Trophoblast cell (in vitro differentiated cells and primary cell): ENCODE measurements at regions not wholly inside any gene's neighbourhood (a gene's known extent, or its start where the extent isn't known, plus 50 kb on each side); places are given as distances from the start of the nearest gene placed in this dataset.
A peak's percentile ranks its signal among the peaks of the same experiment; 100 is the strongest.

Experiments
- DNase-seq, 2 donors: peaks; one replicate each; pipeline ENCODE4 v3.0.0-alpha.2; 2016
- H2AFZ ChIP-seq: 2 replicates; pipeline ENCODE4 v1.6.1; 2013; ENCODE audit warnings: low read length, moderate library complexity, mild to moderate bottlenecking; ENCODE audit not compliant: insufficient read depth, poor library complexity
- H2AK5ac ChIP-seq: 2 replicates; pipeline ENCODE4 v1.6.1; 2013; ENCODE audit warnings: mild to moderate bottlenecking, low read length
- H2BK120ac ChIP-seq: 2 replicates; pipeline ENCODE4 v1.6.1; 2013; ENCODE audit warnings: low read length, mild to moderate bottlenecking, moderate library complexity; ENCODE audit not compliant: insufficient read depth, poor library complexity
- H2BK12ac ChIP-seq: 2 replicates; pipeline ENCODE4 v1.6.1; 2013; ENCODE audit warnings: mild to moderate bottlenecking, low read length, moderate library complexity
- H2BK5ac ChIP-seq: 2 replicates; pipeline ENCODE4 v1.6.1; 2013; ENCODE audit warnings: low read length, low read depth, moderate library complexity, mild to moderate bottlenecking; ENCODE audit not compliant: poor library complexity
- H3K14ac ChIP-seq: 2 replicates; pipeline ENCODE4 v1.6.1; 2013; ENCODE audit warnings: mild to moderate bottlenecking, low read length
- H3K18ac ChIP-seq: 2 replicates; pipeline ENCODE4 v1.6.1; 2013; ENCODE audit warnings: mild to moderate bottlenecking, low read length
- H3K23ac ChIP-seq: 2 replicates; pipeline ENCODE4 v1.6.1; 2013; ENCODE audit warnings: low read length
- H3K27ac ChIP-seq: 2 replicates; pipeline ENCODE4 v1.5.1; 2013; ENCODE audit warnings: low read depth, mild to moderate bottlenecking, inconsistent platforms, low read length, moderate library complexity
- H3K27me3 ChIP-seq: 2 replicates; pipeline ENCODE4 v1.6.1; 2013; ENCODE audit warnings: inconsistent platforms, mild to moderate bottlenecking, low read length, moderate library complexity; ENCODE audit not compliant: insufficient read depth
- H3K36me3 ChIP-seq, 2 experiments: 1 replicate in 1 of 2; 2 replicates in 1 of 2; pipeline ENCODE4 v1.6.1; 2013; ENCODE audit warnings: low read length in 2 of 2, mild to moderate bottlenecking in 2 of 2, moderate library complexity in 1 of 2; ENCODE audit not compliant: insufficient read depth in 2 of 2, control insufficient read depth in 1 of 2
- H3K4ac ChIP-seq: 2 replicates; pipeline ENCODE4 v1.6.1; 2013; ENCODE audit warnings: low read depth, mild to moderate bottlenecking, low read length, moderate library complexity
- H3K4me1 ChIP-seq, 2 experiments: 1 replicate in 1 of 2; 2 replicates in 1 of 2; pipeline ENCODE4 v1.6.1; 2013; ENCODE audit warnings: low read length in 2 of 2, mild to moderate bottlenecking in 2 of 2, moderate library complexity in 1 of 2; ENCODE audit not compliant: insufficient read depth in 2 of 2, control insufficient read depth in 1 of 2
- H3K4me2 ChIP-seq: 2 replicates; pipeline ENCODE4 v1.6.1; 2013; ENCODE audit warnings: inconsistent platforms, mild to moderate bottlenecking, low read length, moderate library complexity
- H3K4me3 ChIP-seq: 2 replicates; pipeline ENCODE4 v1.5.1; 2013; ENCODE audit warnings: mild to moderate bottlenecking, low read depth, low read length, inconsistent platforms
- H3K79me1 ChIP-seq: one replicate; pipeline ENCODE4 v1.6.1; 2013; ENCODE audit warnings: low read length
- H3K79me2 ChIP-seq: 2 replicates; pipeline ENCODE4 v1.6.1; 2013; ENCODE audit warnings: low read length, mild to moderate bottlenecking; ENCODE audit not compliant: control insufficient read depth, insufficient read depth, poor library complexity
- H3K9ac ChIP-seq: 2 replicates; pipeline ENCODE4 v1.6.1; 2013; ENCODE audit warnings: mild to moderate bottlenecking, low read length
- H3K9me3 ChIP-seq: 2 replicates; pipeline ENCODE4 v1.6.1; 2013; ENCODE audit warnings: low read depth, mild to moderate bottlenecking, control low read depth, inconsistent platforms, low read length; ENCODE audit not compliant: insufficient read depth
- H4K12ac ChIP-seq: 2 replicates; pipeline ENCODE4 v1.6.1; 2013; ENCODE audit warnings: low read depth, mild to moderate bottlenecking, low read length, moderate library complexity
- H4K8ac ChIP-seq: 2 replicates; pipeline ENCODE4 v1.6.1; 2013; ENCODE audit warnings: low read depth, mild to moderate bottlenecking, low read length, moderate library complexity
- H4K91ac ChIP-seq: one replicate; pipeline ENCODE4 v1.6.1; 2013; ENCODE audit warnings: low read depth, mild to moderate bottlenecking, low read length, moderate library complexity
- WGBS: extraction: QIAGEN DNeasy Blood & Tissue Kit; methylation state at CpG from one replicate; pipeline ENCODE4 v1.1.7; 2013; ENCODE audit warnings: missing lambda C conversion rate; ENCODE audit not compliant: insufficient read length, insufficient coverage; ENCODE audit errors: extremely low coverage; 5-methylcytosine and 5-hydroxymethylcytosine counted together

- Histone ChIP-seq H2AFZ (no peak overlapping the region), H4K12ac (no peak overlapping the region), H3K23ac (no peak overlapping the region), H3K9me3 (no peaks in the 10 kb centered on the region), H3K4me1 (no peaks in the 10 kb centered on the region), H3K14ac (no peak overlapping the region), H3K27me3 (no peaks in the 10 kb centered on the region), H3K79me1 (no peaks in the 10 kb centered on the region), H3K79me2 (no peaks in the 10 kb centered on the region), H3K9ac (no peak overlapping the region), H2AK5ac (no peak overlapping the region), H3K27ac (no peak overlapping the region), H3K36me3 (peaks cover 3 to 11% of the 10 kb centered on the region in 2 experiments), H4K91ac (no peak overlapping the region), H3K4ac (no peak overlapping the region), H2BK120ac (no peak overlapping the region), H4K8ac (no peak overlapping the region), H2BK12ac (no peak overlapping the region), H3K4me3 (no peak overlapping the region), H2BK5ac (no peak overlapping the region), H3K18ac (no peak overlapping the region), H3K4me2 (no peak overlapping the region)
- no CpG with 5 or more reads among the region's 4 CpGs for WGBS
- peak; percentile 22 to 85 for DNase-seq
Observed at GRCh38 chr4:3346146-3346545, 53.3 kb downstream of the RGS12 start.

- H3K4me3 ChIP-seq, result no peak overlapping the region
- no peaks in the 10 kb centered on the region for H3K4me1 ChIP-seq
- H4K8ac ChIP-seq, result no peak overlapping the region
- no peaks in the 10 kb centered on the region for H3K9me3 ChIP-seq
- H2BK12ac ChIP-seq, result no peak overlapping the region
- H3K18ac ChIP-seq, result no peak overlapping the region
- H3K23ac ChIP-seq, result no peak overlapping the region
- no peaks in the 10 kb centered on the region for H3K79me2 ChIP-seq
- no peak for DNase-seq
- H4K12ac ChIP-seq, result no peak overlapping the region
- no peak overlapping the region for H3K14ac ChIP-seq
- no CpG with 5 or more reads among the region's 4 CpGs for WGBS
- H2BK120ac ChIP-seq, result no peak overlapping the region
- H3K27ac ChIP-seq, result no peak overlapping the region
- H3K4me2 ChIP-seq, result no peak overlapping the region
- peaks cover 3 to 11% of the 10 kb centered on the region in 2 experiments for H3K36me3 ChIP-seq
- H3K4ac ChIP-seq, result no peak overlapping the region
- H3K9ac ChIP-seq, result no peak overlapping the region
- H2AFZ ChIP-seq, result no peak overlapping the region
- H3K27me3 ChIP-seq, result no peaks in the 10 kb centered on the region
- no peak overlapping the region for H2AK5ac ChIP-seq
- H2BK5ac ChIP-seq, result no peak overlapping the region
- no peak overlapping the region for H4K91ac ChIP-seq
- no peaks in the 10 kb centered on the region for H3K79me1 ChIP-seq
Observed at GRCh38 chr4:3347871-3348270, 55.0 kb downstream of the RGS12 start.

- H3K23ac ChIP-seq, result no peak overlapping the region
- H2AFZ ChIP-seq, result no peak overlapping the region
- no peak overlapping the region for H3K27ac ChIP-seq
- H4K8ac ChIP-seq, result no peak overlapping the region
- no peaks in the 10 kb centered on the region for H3K79me2 ChIP-seq
- H3K9me3 ChIP-seq, result no peaks in the 10 kb centered on the region
- H2BK5ac ChIP-seq, result no peak overlapping the region
- H3K4me1 ChIP-seq, result no peaks in the 10 kb centered on the region
- no peak overlapping the region for H4K12ac ChIP-seq
- no peak overlapping the region for H2BK12ac ChIP-seq
- no peak overlapping the region for H2AK5ac ChIP-seq
- H3K27me3 ChIP-seq, result no peaks in the 10 kb centered on the region
- no peak overlapping the region for H3K18ac ChIP-seq
- no peak for DNase-seq
- no peaks in the 10 kb centered on the region for H3K79me1 ChIP-seq
- no peak overlapping the region for H3K4ac ChIP-seq
- no peak overlapping the region for H3K9ac ChIP-seq
- no peak overlapping the region for H3K14ac ChIP-seq
- H3K4me2 ChIP-seq, result no peak overlapping the region
- H3K36me3 ChIP-seq, result peaks cover 0 to 6% of the 10 kb centered on the region in 2 experiments
- no peak overlapping the region for H2BK120ac ChIP-seq
- H4K91ac ChIP-seq, result no peak overlapping the region
- H3K4me3 ChIP-seq, result no peak overlapping the region
- WGBS, result no CpG with 5 or more reads among the region's 7 CpGs
Observed at GRCh38 chr4:3348621-3349020, 55.8 kb downstream of the RGS12 start.

GRCh38 chr4:3349116-3349515, 56.3 kb downstream of the RGS12 start:
- H2AFZ ChIP-seq, result no peak overlapping the region
- H3K4me3 ChIP-seq, result no peak overlapping the region
- no peak overlapping the region for H3K18ac ChIP-seq
- H3K79me2 ChIP-seq, result no peaks in the 10 kb centered on the region
- no peak overlapping the region for H3K4me2 ChIP-seq
- no peak overlapping the region for H2BK12ac ChIP-seq
- H4K91ac ChIP-seq, result no peak overlapping the region
- WGBS, result 92% methylated on average over 1 of the region's 4 CpGs
- H3K9me3 ChIP-seq, result no peaks in the 10 kb centered on the region
- H2AK5ac ChIP-seq, result no peak overlapping the region
- no peak overlapping the region for H4K12ac ChIP-seq
- no peaks in the 10 kb centered on the region for H3K4me1 ChIP-seq
- no peak overlapping the region for H3K9ac ChIP-seq
- H3K36me3 ChIP-seq, result peaks cover 0 to 3% of the 10 kb centered on the region in 2 experiments
- no peaks in the 10 kb centered on the region for H3K27me3 ChIP-seq
- no peak overlapping the region for H2BK5ac ChIP-seq
- H3K4ac ChIP-seq, result no peak overlapping the region
- no peaks in the 10 kb centered on the region for H3K79me1 ChIP-seq
- no peak overlapping the region for H3K23ac ChIP-seq
- H2BK120ac ChIP-seq, result no peak overlapping the region
- H4K8ac ChIP-seq, result no peak overlapping the region
- no peak for DNase-seq
- H3K27ac ChIP-seq, result no peak overlapping the region
- H3K14ac ChIP-seq, result no peak overlapping the region
